ENCODE measurements at regions not wholly inside any gene's neighbourhood (a gene's known extent, or its start where the extent isn't known, plus 50 kb on each side); places are given as distances from the start of the nearest gene placed in this dataset.

- Histone ChIP-seq H3K27me3 (ENCODE audit: insufficient read depth, low read length, poor library complexity) (no peaks in the 10 kb centered on the region), H3K9me3 (ENCODE audit: insufficient read depth, low read length, severe bottlenecking) (no peaks in the 10 kb centered on the region), H3K79me2 (ENCODE audit: insufficient read depth, low read length) (no peaks in the 10 kb centered on the region), H4K20me1 (ENCODE audit: insufficient read depth, low read length) (no peaks in the 10 kb centered on the region), H3K36me3 (ENCODE audit: insufficient read depth, low read length) (no peaks in the 10 kb centered on the region), H3K4me1 (ENCODE audit: insufficient read depth, low read length) (no peaks in the 10 kb centered on the region), H3K27ac (ENCODE audit: low read length) (no peak overlapping the region), H3K4me2 (ENCODE audit: insufficient read depth, low read length) (no peak overlapping the region), H2AFZ (ENCODE audit: low read depth, low read length) (no peak overlapping the region), H3K9ac (ENCODE audit: low read depth, low read length) (no peak overlapping the region), H3K4me3 (ENCODE audit: low read depth in 1 of 2, low read length in 2 of 2) (no peak overlapping the region)
- DNase-seq (no peak), ATAC-seq (ENCODE audit: insufficient read depth, low read depth) (no peak)
- no peak for TF ChIP-seq EZH2 (IDR thresholded peaks at IDR 0.05; ENCODE audit: borderline replicate concordance, low read depth, low read length, severe bottlenecking)
- no peak for TF ChIP-seq CTCF (IDR thresholded peaks at IDR 0.05; ENCODE audit: borderline replicate concordance, extremely low read depth, low read length, poor library complexity, severe bottlenecking)
These were observed 1155.0 kb downstream of the ZPLD1 start for GRCh38 chr3:103589770-103590169.

- Histone ChIP-seq H3K79me2 (ENCODE audit: insufficient read depth, low read length) (no peaks in the 10 kb centered on the region), H3K9ac (ENCODE audit: low read depth, low read length) (no peak overlapping the region), H4K20me1 (ENCODE audit: insufficient read depth, low read length) (no peaks in the 10 kb centered on the region), H3K27me3 (ENCODE audit: insufficient read depth, low read length, poor library complexity) (no peaks in the 10 kb centered on the region), H3K4me1 (ENCODE audit: insufficient read depth, low read length) (no peaks in the 10 kb centered on the region), H3K4me3 (ENCODE audit: low read depth in 1 of 2, low read length in 2 of 2) (no peak overlapping the region), H3K9me3 (ENCODE audit: insufficient read depth, low read length, severe bottlenecking) (no peaks in the 10 kb centered on the region), H3K36me3 (ENCODE audit: insufficient read depth, low read length) (no peaks in the 10 kb centered on the region), H2AFZ (ENCODE audit: low read depth, low read length) (no peak overlapping the region), H3K27ac (ENCODE audit: low read length) (no peak overlapping the region), H3K4me2 (ENCODE audit: insufficient read depth, low read length) (no peak overlapping the region)
- DNase-seq = no peak
- TF ChIP-seq EZH2 (IDR thresholded peaks at IDR 0.05; ENCODE audit: borderline replicate concordance, low read depth, low read length, severe bottlenecking) (no peak), CTCF (IDR thresholded peaks at IDR 0.05; ENCODE audit: borderline replicate concordance, extremely low read depth, low read length, poor library complexity, severe bottlenecking) (no peak)
- no peak for ATAC-seq (ENCODE audit: insufficient read depth, low read depth)
These were observed 1166.0 kb downstream of the ZPLD1 start for GRCh38 chr3:103600844-103601243.

- no peak for DNase-seq
- H2AFZ ChIP-seq (ENCODE audit: low read depth, low read length) = no peak overlapping the region
- H3K36me3 ChIP-seq (ENCODE audit: insufficient read depth, low read length) = no peaks in the 10 kb centered on the region
- no peaks in the 10 kb centered on the region for H3K27me3 ChIP-seq (ENCODE audit: insufficient read depth, low read length, poor library complexity)
- TF ChIP-seq EZH2 (IDR thresholded peaks at IDR 0.05; ENCODE audit: borderline replicate concordance, low read depth, low read length, severe bottlenecking) = no peak
- TF ChIP-seq CTCF (IDR thresholded peaks at IDR 0.05; ENCODE audit: borderline replicate concordance, extremely low read depth, low read length, poor library complexity, severe bottlenecking) = no peak
- H3K4me3 ChIP-seq (ENCODE audit: low read depth in 1 of 2, low read length in 2 of 2) = no peak overlapping the region
- no peak overlapping the region for H3K27ac ChIP-seq (ENCODE audit: low read length)
- H3K9ac ChIP-seq (ENCODE audit: low read depth, low read length) = no peak overlapping the region
- no peak overlapping the region for H3K4me2 ChIP-seq (ENCODE audit: insufficient read depth, low read length)
- no peaks in the 10 kb centered on the region for H3K9me3 ChIP-seq (ENCODE audit: insufficient read depth, low read length, severe bottlenecking)
- no peak for ATAC-seq (ENCODE audit: insufficient read depth, low read depth)
- H3K4me1 ChIP-seq (ENCODE audit: insufficient read depth, low read length) = no peaks in the 10 kb centered on the region
- H4K20me1 ChIP-seq (ENCODE audit: insufficient read depth, low read length) = no peaks in the 10 kb centered on the region
- no peaks in the 10 kb centered on the region for H3K79me2 ChIP-seq (ENCODE audit: insufficient read depth, low read length)
These were observed 1166.9 kb downstream of the ZPLD1 start for GRCh38 chr3:103601666-103602065.

GRCh38 chr3:103609472-103609871 lies 1174.7 kb downstream of the ZPLD1 start:
- ATAC-seq (ENCODE audit: insufficient read depth, low read depth) (no peak), DNase-seq (no peak)
- no peak overlapping the region for H3K4me3 ChIP-seq (ENCODE audit: low read depth in 1 of 2, low read length in 2 of 2)
- H3K27ac ChIP-seq (ENCODE audit: low read length) = no peak overlapping the region
- TF ChIP-seq EZH2 (IDR thresholded peaks at IDR 0.05; ENCODE audit: borderline replicate concordance, low read depth, low read length, severe bottlenecking) (no peak), CTCF (IDR thresholded peaks at IDR 0.05; ENCODE audit: borderline replicate concordance, extremely low read depth, low read length, poor library complexity, severe bottlenecking) (no peak)
- H3K9me3 ChIP-seq (ENCODE audit: insufficient read depth, low read length, severe bottlenecking) = no peaks in the 10 kb centered on the region
- no peak overlapping the region for H3K9ac ChIP-seq (ENCODE audit: low read depth, low read length)
- H3K79me2 ChIP-seq (ENCODE audit: insufficient read depth, low read length) = no peaks in the 10 kb centered on the region
- H3K27me3 ChIP-seq (ENCODE audit: insufficient read depth, low read length, poor library complexity) = no peaks in the 10 kb centered on the region
- no peaks in the 10 kb centered on the region for H4K20me1 ChIP-seq (ENCODE audit: insufficient read depth, low read length)
- no peaks in the 10 kb centered on the region for H3K36me3 ChIP-seq (ENCODE audit: insufficient read depth, low read length)
- H3K4me1 ChIP-seq (ENCODE audit: insufficient read depth, low read length) = no peaks in the 10 kb centered on the region
- H3K4me2 ChIP-seq (ENCODE audit: insufficient read depth, low read length) = no peak overlapping the region
- no peak overlapping the region for H2AFZ ChIP-seq (ENCODE audit: low read depth, low read length)
